SK-N-DZ (cell line): ENCODE measurements at regions not wholly inside any gene's neighbourhood (a gene's known extent, or its start where the extent isn't known, plus 50 kb on each side); places are given as distances from the start of the nearest gene placed in this dataset.

Experiments used
- DNase-seq: peaks from one replicate; pipeline ENCODE4 v3.0.0-alpha.2; 2015; ENCODE audit warnings: low spot score

DNA sequence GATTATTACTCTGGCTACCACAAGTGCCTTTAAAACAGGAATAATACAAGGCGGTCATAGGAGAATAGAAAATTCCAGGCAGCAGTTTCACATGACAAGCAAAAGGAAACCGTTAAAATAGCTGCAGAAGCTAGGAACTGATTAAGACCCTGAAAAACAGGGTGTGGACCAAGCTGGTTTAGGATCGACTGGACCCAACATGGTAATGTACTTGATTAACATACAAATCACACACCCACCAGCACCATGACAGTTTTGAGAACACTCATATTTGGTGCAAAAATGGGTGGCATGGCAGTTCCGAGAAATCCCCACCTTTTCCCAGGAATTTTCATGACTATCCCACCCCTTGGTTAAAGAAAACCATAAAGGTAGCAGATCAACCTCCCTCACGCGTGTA lies 51.9 kb upstream of the TMEM163 start:
- no peak for DNase-seq

DNA sequence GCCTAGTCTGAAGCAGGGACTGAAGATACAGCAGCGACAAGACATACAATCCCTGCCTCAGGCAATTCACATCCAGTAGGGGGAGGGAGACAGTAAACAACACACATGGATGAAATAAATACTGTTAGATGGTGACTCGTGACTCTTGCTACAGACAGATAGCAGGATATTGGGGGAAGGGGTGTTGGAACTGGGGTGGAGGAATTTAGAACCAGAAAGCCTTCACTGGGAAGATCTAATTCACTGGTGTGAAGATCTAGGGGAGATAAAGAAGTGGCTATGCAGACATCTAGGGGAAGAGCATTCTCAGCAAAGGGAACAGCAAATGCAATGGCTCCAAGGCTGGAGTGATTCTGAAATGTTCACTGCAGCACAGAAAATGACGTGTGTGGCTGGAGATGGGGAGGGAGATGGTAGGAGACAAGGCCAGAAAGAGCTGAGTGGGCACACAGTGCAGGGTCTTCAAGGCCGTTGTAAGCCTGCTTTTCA lies 52.6 kb upstream of the TMEM163 start:
- DNase-seq, result no peak

DNA sequence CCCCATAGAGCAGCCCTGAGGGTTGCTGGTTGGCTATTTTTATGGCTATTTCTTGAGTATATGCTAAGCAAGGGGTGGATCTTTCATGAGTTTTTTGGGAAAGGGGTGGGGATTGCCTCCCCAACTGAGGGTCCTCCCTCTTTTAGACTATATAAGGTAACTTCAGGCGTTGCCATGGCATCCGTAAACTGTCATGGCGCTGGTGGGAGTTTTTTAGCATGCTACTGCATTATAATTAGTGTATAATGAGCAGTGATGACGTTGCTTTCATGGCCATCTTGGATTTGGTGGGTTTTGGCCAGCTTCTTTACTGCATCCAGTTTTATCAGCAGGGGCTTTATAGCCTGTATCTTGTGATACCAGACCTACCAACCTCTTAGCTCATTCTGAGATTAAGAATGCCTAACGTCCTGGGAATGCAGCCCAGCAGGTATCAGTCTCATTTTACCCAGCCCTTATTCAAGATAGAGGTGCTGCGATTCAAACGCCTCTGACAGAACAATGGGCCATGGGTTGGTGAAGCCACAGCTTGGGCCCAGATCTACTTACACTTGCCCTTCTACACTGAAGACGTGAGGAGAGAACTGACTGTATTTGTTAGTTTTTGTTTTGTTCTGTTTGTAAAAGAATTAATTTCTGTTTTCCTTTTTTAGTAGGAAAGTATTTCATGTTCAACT lies 53.8 kb upstream of the TMEM163 start:
- DNase-seq, result no peak

DNA sequence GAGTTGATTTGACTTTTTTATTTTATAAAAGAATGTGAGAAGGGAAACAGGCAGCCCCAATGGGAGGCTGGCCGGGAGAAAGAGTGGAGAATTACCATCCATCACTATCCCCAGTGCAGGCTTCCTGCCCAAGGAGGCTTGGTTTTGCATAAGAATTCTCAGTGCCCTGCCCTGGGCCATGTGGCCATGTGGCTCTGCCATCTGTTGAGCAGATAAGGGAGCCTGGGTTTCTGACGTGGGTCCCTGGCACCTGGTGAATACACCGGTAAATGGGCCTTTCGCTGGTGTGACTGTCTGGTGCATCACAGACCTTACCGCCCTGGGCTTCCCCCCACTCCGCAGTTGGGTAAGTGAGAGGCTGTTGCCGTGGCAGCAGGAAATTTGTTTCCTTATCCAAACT lies 54.5 kb upstream of the TMEM163 start:
- DNase-seq, result no peak

DNA sequence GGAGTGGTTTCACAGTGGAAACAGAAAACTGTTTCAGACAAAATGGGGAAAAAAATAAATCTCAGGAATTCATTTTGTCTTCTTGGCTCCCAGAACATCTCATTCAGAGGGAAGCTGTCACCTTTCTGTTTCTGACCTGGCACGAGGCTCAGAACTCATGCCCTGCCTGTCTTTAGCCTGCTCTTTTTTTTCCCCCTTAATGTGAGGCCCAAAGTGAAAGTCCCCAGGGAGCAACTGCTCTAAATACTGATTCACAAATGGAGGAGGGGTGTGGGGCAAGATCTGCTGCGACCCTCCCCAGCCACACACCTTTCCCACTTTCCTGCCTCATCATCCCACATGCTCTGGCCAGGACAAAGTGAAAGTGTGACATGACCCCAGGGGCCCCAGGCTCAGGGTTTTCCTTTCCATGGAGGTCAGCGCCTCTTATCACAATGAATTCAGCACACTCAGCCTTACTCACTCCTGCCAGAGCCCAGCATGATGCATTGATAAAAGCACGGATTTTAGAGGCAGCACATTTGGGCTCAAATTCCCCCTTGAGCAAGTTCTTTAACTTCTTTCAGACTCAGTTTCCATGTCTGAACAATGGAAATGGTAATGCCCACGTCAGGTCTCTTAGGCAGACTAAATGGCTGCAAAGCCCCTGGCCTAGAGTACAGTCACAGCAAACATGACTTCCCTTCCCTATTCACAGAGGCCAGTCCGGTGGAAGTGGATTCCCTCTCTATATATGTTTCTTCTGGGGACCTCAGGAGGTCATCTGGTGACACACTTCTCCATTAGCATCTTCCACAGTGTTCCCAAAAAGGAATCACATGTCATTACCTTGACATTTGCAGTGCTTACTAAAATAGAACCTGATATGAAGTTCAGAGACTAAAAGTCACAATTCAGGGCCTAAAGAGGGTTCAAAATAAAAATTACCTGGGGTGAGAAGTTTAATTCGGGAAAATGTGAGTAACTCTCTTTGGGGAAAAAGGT lies 55.3 kb upstream of the TMEM163 start:
- DNase-seq, result no peak

DNA sequence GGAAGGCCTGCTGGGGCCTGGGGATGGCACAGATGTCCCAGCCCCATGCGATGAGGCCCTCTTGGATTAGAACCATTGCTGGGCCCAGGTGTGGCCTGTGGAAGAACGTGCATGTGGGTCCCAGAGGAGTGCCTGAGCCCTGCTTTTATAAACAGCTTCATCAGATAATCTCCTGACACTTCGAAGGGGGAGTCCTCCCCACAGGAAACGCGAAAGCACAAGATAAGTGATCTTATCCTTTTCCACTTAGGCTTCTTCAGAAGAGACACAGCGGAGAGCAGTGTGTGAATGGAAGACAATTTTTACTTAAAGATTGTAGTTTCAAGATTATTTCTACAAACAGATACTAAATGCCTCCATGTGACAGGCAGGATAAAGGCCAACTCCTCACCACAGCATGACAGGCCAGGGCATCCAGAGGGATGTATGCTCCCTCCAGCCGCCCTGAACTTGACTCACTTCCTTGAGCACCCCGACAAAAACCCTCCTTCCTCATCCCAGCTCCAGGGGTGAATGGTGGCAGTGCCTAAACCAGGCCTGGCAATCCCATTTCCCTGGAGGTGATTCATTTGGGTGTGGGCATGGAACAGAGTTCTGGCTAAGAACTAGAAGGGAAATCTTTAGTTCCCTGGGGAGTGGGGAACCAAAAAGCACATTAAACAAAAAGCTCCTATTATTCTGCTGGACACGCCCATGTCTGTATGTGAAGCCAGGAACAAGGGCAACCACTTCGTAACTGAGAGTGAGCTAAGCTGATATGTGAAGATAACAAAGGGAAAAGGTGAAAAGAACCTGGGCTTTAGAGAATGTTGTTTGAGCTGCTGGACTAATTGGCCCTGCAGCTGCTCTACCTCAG lies 56.2 kb upstream of the TMEM163 start:
- peak; percentile 40 for DNase-seq

DNA sequence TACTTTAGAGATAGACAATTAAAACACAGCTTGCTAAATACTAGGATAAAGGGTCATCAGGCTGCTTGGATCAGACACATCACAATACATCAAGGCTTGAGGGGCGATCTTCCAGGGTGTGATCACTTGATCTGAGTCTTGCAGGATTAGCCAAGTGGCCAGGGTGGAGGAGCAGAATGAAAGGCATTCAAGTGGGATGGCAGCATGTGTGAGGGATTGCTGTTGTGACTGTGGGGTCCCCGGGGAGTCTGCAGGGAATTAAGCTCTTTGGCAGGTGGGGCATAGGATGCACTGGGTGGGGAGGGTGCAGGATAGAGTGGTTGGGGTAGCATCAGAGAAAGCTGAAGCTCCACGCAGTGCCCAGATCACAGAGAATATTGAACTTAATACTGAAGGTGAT lies 58.0 kb upstream of the TMEM163 start:
- no peak for DNase-seq

DNA sequence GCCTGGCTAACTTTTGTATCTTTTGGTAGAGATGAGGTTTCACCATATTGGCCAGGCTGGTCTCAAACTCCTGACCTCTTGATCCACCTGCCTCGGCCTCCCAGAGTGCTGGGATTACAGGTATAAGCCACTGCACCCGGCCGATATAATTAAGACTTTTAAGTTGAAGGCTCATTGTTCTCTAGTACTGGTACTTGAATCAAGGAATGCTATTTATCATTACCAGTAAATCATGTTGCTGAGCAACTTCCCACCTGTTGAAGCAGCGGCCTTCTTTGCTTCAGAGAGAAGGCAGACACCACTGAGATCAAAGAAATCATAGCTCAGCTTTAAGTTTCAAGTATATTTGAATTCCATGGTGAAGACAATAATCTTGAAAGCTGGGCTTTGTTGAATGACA lies 58.8 kb upstream of the TMEM163 start:
- DNase-seq, result no peak

DNA sequence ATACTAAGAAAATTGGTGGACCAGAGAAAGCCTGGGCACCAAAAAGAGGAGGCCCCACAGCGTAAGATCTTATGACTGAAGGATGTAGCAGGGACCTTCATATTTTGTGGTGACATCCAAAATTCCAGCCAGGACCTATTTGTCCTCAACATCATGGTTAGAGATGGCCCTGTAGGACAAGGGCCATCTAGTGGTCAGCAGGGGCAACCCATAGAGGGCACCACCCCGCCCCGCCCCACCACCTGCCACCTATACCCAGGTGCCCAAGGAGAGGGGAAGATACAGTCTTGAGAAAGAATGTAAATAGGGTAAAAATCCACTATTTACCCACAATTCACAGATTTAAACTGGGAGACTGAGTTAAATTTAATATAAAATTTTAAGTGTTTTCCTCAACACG lies 59.6 kb upstream of the TMEM163 start:
- no peak for DNase-seq

DNA sequence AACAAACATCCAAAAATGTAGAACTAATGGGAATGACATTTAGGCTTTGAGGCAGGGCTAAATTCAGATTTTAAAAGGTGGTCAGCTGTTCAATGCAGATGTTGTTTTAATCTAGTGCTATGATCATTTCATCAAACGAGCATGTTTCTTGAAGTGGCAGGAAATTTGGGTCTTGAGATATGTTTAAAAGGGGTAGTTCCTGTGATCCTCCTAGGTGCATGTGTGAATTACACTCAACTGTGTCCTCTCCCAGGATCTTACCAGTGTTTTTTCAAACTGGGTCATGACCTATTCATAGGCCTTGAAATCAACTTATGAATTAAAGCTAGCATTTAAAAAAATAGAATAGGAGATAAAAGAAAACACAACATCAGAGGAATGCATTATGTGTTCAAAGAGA lies 57.4 kb upstream of the ACMSD start:
- no peak for DNase-seq

DNA sequence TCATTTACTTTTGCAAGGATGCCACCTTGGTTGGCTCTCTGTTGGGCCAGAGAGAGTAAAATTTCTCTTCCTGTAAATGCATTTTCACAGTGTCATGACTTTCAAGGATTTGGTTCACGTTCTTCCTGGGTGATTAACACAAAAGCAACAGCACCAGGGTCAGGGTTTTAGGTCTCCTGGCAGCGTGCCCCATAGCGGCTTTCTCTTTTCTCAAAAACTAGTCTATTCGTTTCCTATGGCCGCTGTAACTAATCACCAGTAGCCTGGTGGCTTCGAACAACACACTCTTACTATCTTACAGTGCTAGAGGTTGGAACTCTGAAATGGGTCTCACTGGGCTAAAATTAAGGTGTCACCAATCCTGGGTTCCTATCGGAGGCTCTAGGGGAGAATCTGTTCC lies 56.3 kb upstream of the ACMSD start:
- no peak for DNase-seq

DNA sequence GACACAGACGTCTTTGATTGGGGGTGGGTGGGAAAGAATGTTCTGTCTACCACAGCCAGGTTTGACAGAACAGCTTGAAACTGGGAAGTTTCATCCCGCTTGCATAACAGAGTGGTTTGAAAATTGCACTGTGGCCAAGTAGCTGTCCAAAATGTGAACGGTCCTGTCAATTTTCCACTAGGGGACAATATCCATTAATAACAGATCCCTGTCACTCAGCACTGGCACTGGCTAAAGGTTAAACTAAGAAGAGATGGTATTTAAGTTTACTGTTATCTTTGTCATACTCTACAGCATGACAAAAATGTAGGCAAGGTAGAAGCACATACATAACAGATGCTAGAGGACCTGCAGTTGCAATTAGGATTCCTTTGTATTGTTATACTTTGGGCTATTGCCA lies 55.6 kb upstream of the ACMSD start:
- DNase-seq, result peak; percentile 25

DNA sequence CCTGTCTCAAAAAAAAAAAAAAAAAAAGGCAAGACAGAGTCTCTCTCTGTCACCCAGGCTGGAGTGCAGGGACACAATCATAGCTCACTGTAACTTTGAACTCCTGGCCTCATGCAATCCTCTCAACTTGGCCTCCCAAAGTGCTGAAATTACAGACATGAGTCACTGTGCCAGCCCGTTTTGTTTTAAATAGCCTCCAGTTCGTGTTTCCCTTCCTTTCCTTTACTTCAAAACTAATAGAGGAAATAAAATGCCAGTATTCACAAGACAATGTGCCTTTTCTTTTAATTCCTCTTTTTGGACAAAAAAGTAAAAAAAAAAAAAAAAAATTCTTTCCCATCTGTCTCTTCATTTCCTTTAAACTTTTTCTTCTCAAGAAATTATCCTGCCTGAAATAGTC lies 54.5 kb upstream of the ACMSD start:
- no peak for DNase-seq

DNA sequence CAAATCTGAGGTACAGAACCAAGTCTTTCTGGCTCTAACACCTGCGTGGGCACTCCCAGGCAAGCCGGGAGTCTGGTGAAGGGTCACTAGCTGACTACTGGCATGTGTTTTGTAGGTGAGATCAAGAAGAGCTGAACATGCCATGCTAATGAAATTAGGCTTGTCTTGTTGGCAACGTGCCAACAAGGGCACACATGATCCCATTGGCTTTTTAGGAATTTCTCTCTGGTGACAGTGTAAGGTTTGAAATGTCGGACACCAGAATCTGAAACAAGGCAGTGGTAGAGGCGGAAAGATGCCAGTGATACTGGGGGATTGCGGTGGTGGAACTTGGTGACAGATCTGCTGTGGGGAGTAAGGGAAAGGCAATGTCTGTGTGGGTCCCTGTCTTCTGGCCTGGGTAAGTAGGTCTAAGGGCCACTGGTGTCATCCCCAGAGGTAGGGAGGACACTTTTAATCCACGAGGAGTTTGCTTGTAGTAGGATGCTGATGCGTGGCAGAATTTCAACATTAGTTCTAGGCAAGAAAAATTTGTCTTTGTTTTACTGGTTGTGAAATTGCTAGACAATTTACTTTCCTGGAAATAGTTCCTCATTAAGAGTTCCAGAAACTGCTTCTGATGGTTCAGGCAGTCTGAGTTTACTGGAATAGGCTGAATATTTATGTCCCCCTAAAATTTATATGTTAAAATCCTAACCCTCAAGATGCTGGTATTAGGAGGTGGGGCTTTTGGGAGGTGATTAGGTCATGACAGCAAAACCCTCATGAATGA lies 52.6 kb upstream of the ACMSD start:
- DNase-seq, result no peak

DNA sequence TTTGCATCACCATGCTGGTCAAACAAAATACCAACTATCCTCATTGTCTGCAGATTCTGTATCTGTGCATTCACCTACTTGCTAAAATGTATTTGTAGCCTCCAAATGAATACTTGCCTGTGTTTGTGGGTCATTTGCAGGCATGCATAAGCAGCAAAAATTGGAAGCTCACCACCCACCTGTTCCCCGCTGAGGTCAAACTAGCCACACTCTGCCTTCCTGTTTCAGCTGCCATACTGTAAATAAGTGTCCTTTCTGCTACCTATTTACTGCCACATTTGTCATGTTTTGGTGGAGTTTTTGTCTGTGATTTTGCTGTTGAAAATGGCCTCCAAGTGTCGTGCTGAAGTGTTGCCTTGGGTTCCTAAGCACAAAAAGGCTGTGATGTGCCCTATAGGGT lies 50.0 kb upstream of the ACMSD start:
- no peak for DNase-seq
